Lower leg skin (tissue), 3 donors: ENCODE measurements at regions not wholly inside any gene's neighbourhood (a gene's known extent, or its start where the extent isn't known, plus 50 kb on each side); places are given as distances from the start of the nearest gene placed in this dataset.

Experiments used
- POLR2A ChIP-seq, 2 donors: fragments of 450-650 bp; IDR thresholded peaks; one replicate each; pipeline ENCODE4 v1.6.1; 2016 to 2017; ENCODE audit warnings: antibody characterized with exemption in 2 of 2, mild to moderate bottlenecking in 1 of 2, moderate library complexity in 1 of 2
- TF ChIP-seq, protein P1 (sequence below), 3 donors: fragments of 450-650 bp; IDR thresholded peaks; one replicate each; pipeline ENCODE4 v1.5.1; 2016; ENCODE audit warnings: antibody characterized with exemption in 3 of 3, mild to moderate bottlenecking in 3 of 3, moderate library complexity in 2 of 3

GRCh38 chr1:10889650-10890353 lies 93.4 kb upstream of the CASZ1 start:
- TF ChIP-seq, protein P1, sequence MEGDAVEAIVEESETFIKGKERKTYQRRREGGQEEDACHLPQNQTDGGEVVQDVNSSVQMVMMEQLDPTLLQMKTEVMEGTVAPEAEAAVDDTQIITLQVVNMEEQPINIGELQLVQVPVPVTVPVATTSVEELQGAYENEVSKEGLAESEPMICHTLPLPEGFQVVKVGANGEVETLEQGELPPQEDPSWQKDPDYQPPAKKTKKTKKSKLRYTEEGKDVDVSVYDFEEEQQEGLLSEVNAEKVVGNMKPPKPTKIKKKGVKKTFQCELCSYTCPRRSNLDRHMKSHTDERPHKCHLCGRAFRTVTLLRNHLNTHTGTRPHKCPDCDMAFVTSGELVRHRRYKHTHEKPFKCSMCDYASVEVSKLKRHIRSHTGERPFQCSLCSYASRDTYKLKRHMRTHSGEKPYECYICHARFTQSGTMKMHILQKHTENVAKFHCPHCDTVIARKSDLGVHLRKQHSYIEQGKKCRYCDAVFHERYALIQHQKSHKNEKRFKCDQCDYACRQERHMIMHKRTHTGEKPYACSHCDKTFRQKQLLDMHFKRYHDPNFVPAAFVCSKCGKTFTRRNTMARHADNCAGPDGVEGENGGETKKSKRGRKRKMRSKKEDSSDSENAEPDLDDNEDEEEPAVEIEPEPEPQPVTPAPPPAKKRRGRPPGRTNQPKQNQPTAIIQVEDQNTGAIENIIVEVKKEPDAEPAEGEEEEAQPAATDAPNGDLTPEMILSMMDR (IDR thresholded peaks at IDR 0.05), result no peak
- no peak for TF ChIP-seq POLR2A (IDR thresholded peaks at IDR 0.05)
